ENCODE measurements at regions not wholly inside any gene's neighbourhood (a gene's known extent, or its start where the extent isn't known, plus 50 kb on each side); places are given as distances from the start of the nearest gene placed in this dataset.

- TF ChIP-seq CTCF (IDR thresholded peaks at IDR 0.05; ENCODE audit: extremely low read depth in 1 of 2, insufficient read depth in 1 of 2, low read depth in 1 of 2, low read length in 2 of 2) (peak in 1 of 2 donors; percentile 36), EZH2 (IDR thresholded peaks at IDR 0.05; ENCODE audit: borderline replicate concordance, low read depth, low read length, severe bottlenecking) (no peak), POLR2AphosphoS5 (IDR thresholded peaks at IDR 0.05; ENCODE audit: insufficient read depth, low read depth, low read length) (no peak), POLR2A (IDR thresholded peaks at IDR 0.05; ENCODE audit: low read depth, low read length) (no peak), JUN (IDR thresholded peaks at IDR 0.05; ENCODE audit: borderline replicate concordance, insufficient read depth, insufficient read length, low read depth) (no peak)
These were observed 917.0 kb downstream of the MAT2B start for GRCh38 chr5:164422400-164422799.

All from endothelial cell of umbilical vein (primary cell).